ENCODE measurements at regions not wholly inside any gene's neighbourhood (a gene's known extent, or its start where the extent isn't known, plus 50 kb on each side); places are given as distances from the start of the nearest gene placed in this dataset.
A peak's percentile ranks its signal among the peaks of the same experiment; 100 is the strongest.

- 0 out of 2 replicates have a peak, but pooled peaks cover 7% of the 10 kb centered on the region for H3K4me1 ChIP-seq (ENCODE audit: insufficient read depth, low read length)
- no TSS peak for BruUV-seq (replicated peaks)
- ChIA-PET CTCF (ENCODE audit: low intra/inter-chr PET ratio, low total read pairs) (no interaction called here), POLR2A (no interaction called here)
- 13% methylated on average over 7 of the region's 15 CpGs for WGBS (ENCODE audit: low lambda C conversion rate)
- H3K9ac ChIP-seq (ENCODE audit: insufficient read depth, low read depth, low read length): no peak overlapping the region
- H3K27me3 ChIP-seq (ENCODE audit: control insufficient read depth in 1 of 2, insufficient read depth in 2 of 2, low read length in 2 of 2): no peaks in the 10 kb centered on the region
- H3K4me2 ChIP-seq (ENCODE audit: low read depth, low read length): peak overlapping the region; percentile 32; the same call in 1 of the 2 replicates
- intact Hi-C loops (cut with micrococcal nuclease; ENCODE audit: unreplicated experiment): no loop called here
- ATAC-seq (no peak; the same call in 2 of the 3 replicates), DNase-seq (ENCODE audit: low spot score) (no peak), FAIRE-seq (no peak)
- H4K20me1 ChIP-seq (ENCODE audit: insufficient read depth, low read length): no peaks in the 10 kb centered on the region
- H3K79me2 ChIP-seq (ENCODE audit: insufficient read depth, low read length): no peaks in the 10 kb centered on the region
- in situ Hi-C loops (cut with HindIII; ENCODE audit: extremely low pct_ligation_motif_present, low pct_unique_long_range_greater_than_20kb): no loop called here
- no peak overlapping the region for H3K27ac ChIP-seq (ENCODE audit: extremely low read length, insufficient read depth, low read length)
- H3K4me3 ChIP-seq (replicated peaks in 1 of 3; ENCODE audit: insufficient read depth in 1 of 3, low read depth in 2 of 3, low read length in 3 of 3): no peak overlapping the region
- H3K9me3 ChIP-seq (ENCODE audit: low read length): no peaks in the 10 kb centered on the region
- H3K36me3 ChIP-seq (replicated peaks in 1 of 2; ENCODE audit: control insufficient read depth in 1 of 2, insufficient read depth in 2 of 2, low read length in 2 of 2): no peaks in the 10 kb centered on the region
- no peak overlapping the region for H2AFZ ChIP-seq (ENCODE audit: low read length)
- TF ChIP-seq MAFK (conservative IDR thresholded peaks at IDR 0.05 in 1 of 2, IDR thresholded peaks at IDR 0.05 in 1 of 2; ENCODE audit: low read length in 2 of 2) (peak; percentile 96 to 98), MAFF (IDR thresholded peaks at IDR 0.05; ENCODE audit: low read depth, low read length) (peak; percentile 98), MZF1 (CRISPR knock-in tag; IDR thresholded peaks at IDR 0.05; ENCODE audit: borderline replicate concordance) (no peak), ZNF7 (CRISPR knock-in tag; IDR thresholded peaks at IDR 0.05) (no peak), MYNN (CRISPR knock-in tag; IDR thresholded peaks at IDR 0.05; ENCODE audit: low read depth) (no peak), NFIC (IDR thresholded peaks at IDR 0.05; ENCODE audit: low read length) (no peak), KDM1A (CRISPR knock-in tag; IDR thresholded peaks at IDR 0.05) (no peak), YEATS2 (CRISPR knock-in tag; IDR thresholded peaks at IDR 0.05; ENCODE audit: borderline replicate concordance) (no peak)
These were observed 146.2 kb upstream of the BCOR start for GRCh38 chrX:40243755-40244515.

GRCh38 chrX:40240844-40241243 is 143.1 kb upstream of the BCOR start:
- no peak overlapping the region for H3K27ac ChIP-seq (ENCODE audit: extremely low read length, insufficient read depth, low read length)
- ATAC-seq: no peak
- no peak for FAIRE-seq
- no peaks in the 10 kb centered on the region for H4K20me1 ChIP-seq (ENCODE audit: insufficient read depth, low read length)
- no peak overlapping the region for H3K9ac ChIP-seq (ENCODE audit: insufficient read depth, low read depth, low read length)
- BruUV-seq (replicated peaks): no TSS peak
- POLR2A ChIA-PET: no interaction called here
- H3K9me3 ChIP-seq (ENCODE audit: low read length): no peaks in the 10 kb centered on the region
- TF ChIP-seq MYPOP (CRISPR knock-in tag; IDR thresholded peaks at IDR 0.05): no peak
- 0 out of 2 replicates have a peak, but pooled peaks have one; percentile 48 for TF ChIP-seq SRF (IDR thresholded peaks at IDR 0.05; ENCODE audit: low read depth, low read length)
- intact Hi-C loops (cut with micrococcal nuclease; ENCODE audit: unreplicated experiment) (no loop called here), in situ Hi-C loops (cut with HindIII; ENCODE audit: extremely low pct_ligation_motif_present, low pct_unique_long_range_greater_than_20kb) (no loop called here)
- H3K4me1 ChIP-seq (ENCODE audit: insufficient read depth, low read length): 0 out of 2 replicates have a peak, but pooled peaks cover 7% of the 10 kb centered on the region
- no peak overlapping the region for H3K4me3 ChIP-seq (replicated peaks in 1 of 3; ENCODE audit: insufficient read depth in 1 of 3, low read depth in 2 of 3, low read length in 3 of 3)
- CTCF ChIA-PET (ENCODE audit: low intra/inter-chr PET ratio, low total read pairs): no interaction called here
- H3K4me2 ChIP-seq (ENCODE audit: low read depth, low read length): no peak overlapping the region
- no peaks in the 10 kb centered on the region for H3K36me3 ChIP-seq (replicated peaks in 1 of 2; ENCODE audit: control insufficient read depth in 1 of 2, insufficient read depth in 2 of 2, low read length in 2 of 2)
- H3K79me2 ChIP-seq (ENCODE audit: insufficient read depth, low read length): no peaks in the 10 kb centered on the region
- DNase-seq (ENCODE audit: low spot score): no peak
- H3K27me3 ChIP-seq (ENCODE audit: control insufficient read depth in 1 of 2, insufficient read depth in 2 of 2, low read length in 2 of 2): no peaks in the 10 kb centered on the region
- H2AFZ ChIP-seq (ENCODE audit: low read length): no peak overlapping the region

Data from HepG2 (cell line).